Spleen (tissue), 7 donors: ENCODE measurements at regions not wholly inside any gene's neighbourhood (a gene's known extent, or its start where the extent isn't known, plus 50 kb on each side); places are given as distances from the start of the nearest gene placed in this dataset.

Source experiments
- POLR2A ChIP-seq, 3 donors: fragments of 450-650 bp; IDR thresholded peaks; one replicate each; pipeline ENCODE4 v1.5.1; 2017; ENCODE audit warnings: antibody characterized with exemption in 3 of 3, mild to moderate bottlenecking in 1 of 3
- POLR2AphosphoS5 ChIP-seq, 3 donors: sonication (generic); formaldehyde crosslinking; IDR thresholded peaks; one replicate each; pipeline ENCODE4 v1.5.1; 2017; ENCODE audit warnings: antibody characterized with exemption in 3 of 3
- TF ChIP-seq, protein P1 (sequence below), 11 experiments: fragments of 200-600 bp in 7 of 11; fragments of 450-650 bp in 4 of 11; sonication (generic) in 4 of 11; IDR thresholded peaks in 8 of 11; conservative IDR thresholded peaks in 3 of 11; 1 replicate in 7 of 11; 2 replicates in 4 of 11; pipeline versions ENCODE4 v1.4.0 to v1.8.0; 2016 to 2021; ENCODE audit warnings: antibody characterized with exemption in 11 of 11, inconsistent platforms in 4 of 11, mild to moderate bottlenecking in 1 of 11
- donor health status: DM: no; HTN: no; CAD: no; lungs with moderate emphysema.
- donor health status: DM: no; HTN: no; CAD: no.
- donor health status: DM: no; HTN: no; CAD: no.

DNA sequence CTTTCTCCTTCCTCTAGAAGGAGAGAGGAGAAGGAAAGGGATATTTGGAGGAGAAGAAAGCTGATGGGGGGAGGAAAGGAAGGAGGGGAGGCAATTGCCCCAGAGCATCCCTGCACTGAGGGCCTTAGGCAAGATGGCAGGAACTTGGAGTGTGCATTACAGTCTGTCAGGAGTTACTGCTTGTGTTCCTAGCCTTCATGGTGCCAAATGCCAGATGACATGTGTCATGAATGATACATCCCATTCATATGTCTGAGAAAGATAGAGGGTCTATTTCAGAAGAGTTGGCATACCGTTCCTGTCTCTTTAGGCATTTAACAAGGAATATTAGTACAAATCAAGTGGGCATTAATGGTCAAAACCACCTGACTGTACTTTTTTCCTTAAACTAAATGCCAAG lies 232.1 kb upstream of the NT5C1B start:
- TF ChIP-seq, protein P1, sequence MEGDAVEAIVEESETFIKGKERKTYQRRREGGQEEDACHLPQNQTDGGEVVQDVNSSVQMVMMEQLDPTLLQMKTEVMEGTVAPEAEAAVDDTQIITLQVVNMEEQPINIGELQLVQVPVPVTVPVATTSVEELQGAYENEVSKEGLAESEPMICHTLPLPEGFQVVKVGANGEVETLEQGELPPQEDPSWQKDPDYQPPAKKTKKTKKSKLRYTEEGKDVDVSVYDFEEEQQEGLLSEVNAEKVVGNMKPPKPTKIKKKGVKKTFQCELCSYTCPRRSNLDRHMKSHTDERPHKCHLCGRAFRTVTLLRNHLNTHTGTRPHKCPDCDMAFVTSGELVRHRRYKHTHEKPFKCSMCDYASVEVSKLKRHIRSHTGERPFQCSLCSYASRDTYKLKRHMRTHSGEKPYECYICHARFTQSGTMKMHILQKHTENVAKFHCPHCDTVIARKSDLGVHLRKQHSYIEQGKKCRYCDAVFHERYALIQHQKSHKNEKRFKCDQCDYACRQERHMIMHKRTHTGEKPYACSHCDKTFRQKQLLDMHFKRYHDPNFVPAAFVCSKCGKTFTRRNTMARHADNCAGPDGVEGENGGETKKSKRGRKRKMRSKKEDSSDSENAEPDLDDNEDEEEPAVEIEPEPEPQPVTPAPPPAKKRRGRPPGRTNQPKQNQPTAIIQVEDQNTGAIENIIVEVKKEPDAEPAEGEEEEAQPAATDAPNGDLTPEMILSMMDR (IDR thresholded peaks at IDR 0.05 in 8 of 11, conservative IDR thresholded peaks at IDR 0.05 in 3 of 11): no peak
- no peak for TF ChIP-seq POLR2AphosphoS5 (IDR thresholded peaks at IDR 0.05)
- TF ChIP-seq POLR2A (IDR thresholded peaks at IDR 0.05): no peak
